NCI-H1092 treated with DMSO at 0.1 percent for 48 hours (cell line): ENCODE measurements at regions not wholly inside any gene's neighbourhood (a gene's known extent, or its start where the extent isn't known, plus 50 kb on each side); places are given as distances from the start of the nearest gene placed in this dataset.

Experiments used
- DNase-seq: peaks from one replicate; lab custom pipeline; 2025; lab: John Stamatoyannopoulos, UW

DNA sequence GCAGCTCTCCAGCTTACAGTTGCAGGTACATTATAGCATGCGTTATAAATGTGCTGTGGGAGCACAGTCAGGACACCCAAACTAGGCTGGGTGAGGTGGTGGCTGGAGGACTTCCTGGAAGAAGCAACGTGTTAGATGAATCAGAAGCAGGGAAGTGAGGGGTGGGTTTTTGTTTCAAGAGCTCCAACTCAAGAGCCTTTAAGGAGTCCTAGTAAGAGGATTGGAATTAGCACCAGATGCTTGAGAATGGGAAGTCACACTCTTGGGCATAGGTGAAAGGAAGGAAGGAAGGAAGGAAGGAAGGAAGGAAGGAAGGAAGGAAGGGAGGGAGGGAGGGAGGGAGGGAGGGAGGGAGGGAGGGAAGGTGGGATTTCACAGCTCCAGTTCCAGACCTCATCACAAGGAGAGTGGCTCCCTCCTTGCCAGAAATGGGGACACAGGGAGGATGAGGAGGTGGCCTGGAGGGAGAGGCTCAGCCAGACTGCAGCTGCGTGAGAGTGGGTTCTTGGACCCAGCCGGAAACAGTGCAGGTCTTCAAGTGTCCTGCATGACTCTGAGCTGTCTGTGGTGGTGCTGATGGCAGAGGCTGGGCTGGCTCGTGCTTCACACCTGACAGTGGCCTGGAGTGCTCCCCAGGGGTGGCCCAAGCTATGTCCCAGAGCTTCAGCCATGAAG is 115.7 kb upstream of the GSC start:
- DNase-seq = no peak

DNA sequence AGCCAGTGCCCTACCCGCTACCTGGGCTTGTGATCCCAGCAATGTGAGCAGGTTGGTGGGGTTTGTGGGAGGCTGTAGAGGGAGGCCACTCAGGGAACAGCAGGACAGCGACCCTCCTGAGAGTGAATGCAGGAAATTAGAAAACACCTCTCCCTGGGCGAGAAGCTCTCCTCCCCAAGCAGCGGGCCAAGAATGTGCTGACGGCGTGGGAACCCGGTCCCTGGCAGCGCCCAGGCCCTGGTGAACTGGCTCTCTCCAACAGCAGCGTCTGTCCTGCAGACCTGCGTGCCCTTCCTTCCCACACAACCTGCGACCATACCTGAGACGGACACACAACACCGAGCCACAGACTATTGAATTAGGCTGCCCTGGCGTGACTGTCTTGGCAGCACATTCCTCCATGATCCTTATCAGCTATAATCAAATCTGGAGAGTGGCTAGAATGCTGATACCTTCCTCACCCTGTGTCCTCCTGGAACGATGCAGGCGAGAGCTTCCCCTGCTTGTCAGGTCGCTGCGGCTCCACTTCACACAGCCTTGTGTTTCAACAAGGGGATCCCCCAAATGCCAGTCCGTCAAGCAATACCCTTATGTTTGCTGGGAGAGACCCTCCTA is 114.8 kb upstream of the GSC start:
- no peak for DNase-seq

DNA sequence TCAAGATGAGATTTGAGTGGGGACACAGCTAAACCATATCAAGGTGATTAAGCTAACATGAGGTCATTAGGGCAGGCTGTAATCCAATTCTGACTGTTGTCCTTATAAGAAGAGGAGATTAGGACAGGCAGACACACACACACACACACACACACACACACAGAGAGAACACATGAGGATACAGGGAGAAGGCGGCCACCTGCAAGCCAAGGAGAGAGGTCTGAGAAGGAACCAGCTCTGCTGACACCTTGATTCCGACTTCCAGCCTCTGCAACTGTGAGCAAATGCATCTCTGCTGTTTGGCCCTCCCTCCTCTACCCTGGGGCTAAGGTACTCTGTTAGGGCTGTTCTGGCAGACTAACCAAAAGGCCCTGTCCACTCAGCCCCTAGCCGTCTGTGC is 112.5 kb upstream of the GSC start:
- DNase-seq = no peak

- DNase-seq = no peak
These were observed 111.0 kb upstream of the GSC start for GRCh38 chr14:94880876-94881275.

DNA sequence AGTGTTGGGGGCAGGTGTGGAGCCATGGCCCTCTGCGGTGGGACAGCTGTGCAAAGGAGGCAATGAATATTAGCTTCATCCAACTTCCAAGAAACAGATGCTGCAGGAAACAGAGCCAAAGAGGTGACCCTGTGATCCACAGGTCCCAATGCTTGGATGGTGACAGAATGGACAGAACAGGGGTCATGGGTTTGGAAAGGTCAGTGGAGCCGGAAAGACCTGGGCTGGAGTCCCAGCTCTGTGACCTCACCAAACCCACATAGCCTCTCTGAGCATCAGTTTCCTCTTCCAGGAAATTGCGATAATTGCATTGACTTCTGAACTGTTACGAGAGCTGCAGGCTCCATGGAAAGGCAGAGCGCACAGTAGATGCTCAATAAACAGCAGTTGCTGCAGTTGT is 110.2 kb upstream of the GSC start:
- DNase-seq = no peak

- DNase-seq = no peak
These were observed 109.6 kb upstream of the GSC start for GRCh38 chr14:94879537-94879936.

GRCh38 chr14:94876306-94876705 is 106.4 kb upstream of the GSC start:
- no peak for DNase-seq

DNA sequence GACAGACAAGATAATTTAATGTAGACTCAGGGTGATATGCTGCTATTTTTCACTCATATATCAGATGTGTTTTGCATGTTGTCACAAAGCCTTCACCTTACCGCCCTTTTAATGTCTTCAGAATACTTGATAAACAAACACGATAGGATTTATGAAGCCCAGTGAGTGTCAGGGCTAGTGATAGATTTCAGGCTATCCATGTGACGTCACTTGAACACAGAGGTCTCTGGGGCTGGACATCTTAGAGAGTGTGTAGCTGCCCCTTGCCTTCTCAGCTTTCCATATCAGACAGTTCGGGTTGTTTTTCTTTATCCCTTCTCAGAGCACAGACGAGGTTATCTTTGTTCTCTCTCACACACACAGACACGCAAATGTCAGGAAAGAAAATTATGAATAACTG is 105.3 kb upstream of the GSC start:
- DNase-seq = no peak

- no peak for DNase-seq
These were observed 98.8 kb upstream of the GSC start for GRCh38 chr14:94868772-94869072.

DNA sequence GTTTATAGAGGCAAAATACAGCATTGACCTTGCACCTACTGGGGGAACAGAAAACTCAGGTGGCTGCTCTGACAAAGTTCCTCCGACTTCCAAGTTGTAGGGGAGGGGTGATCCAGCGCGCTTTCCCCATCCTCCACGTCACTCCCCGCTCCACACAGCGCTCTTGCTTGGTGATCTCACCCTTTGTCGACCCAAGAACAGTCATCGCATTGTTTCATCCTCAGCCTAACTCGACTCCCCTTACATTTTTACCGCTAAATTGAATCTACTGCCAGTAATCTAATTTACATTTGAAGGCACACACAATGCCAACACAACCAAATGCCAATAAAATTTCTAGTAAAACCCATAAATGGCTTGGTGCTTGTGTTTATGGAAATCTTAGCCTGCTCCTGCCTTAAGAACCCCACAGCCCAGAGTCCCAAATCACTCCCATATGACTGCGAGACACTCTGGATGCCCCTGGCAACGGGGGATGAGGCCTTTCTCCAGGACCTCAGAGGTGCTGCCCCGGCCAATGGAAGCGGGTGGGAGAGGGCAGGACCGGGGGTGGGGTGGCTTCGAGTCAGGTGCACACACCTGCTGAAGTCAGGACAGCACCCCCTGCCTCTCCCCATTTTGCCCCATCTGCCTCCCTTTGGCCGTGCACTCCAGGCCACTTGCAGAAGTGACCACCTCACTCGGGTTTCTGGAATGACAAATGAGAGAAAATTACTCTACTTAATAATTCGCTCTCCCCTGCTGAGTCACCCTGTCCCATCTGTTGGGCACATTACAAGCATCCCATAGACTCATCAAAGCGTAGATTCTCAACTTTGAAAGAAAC is 98.2 kb upstream of the GSC start:
- DNase-seq = no peak

DNA sequence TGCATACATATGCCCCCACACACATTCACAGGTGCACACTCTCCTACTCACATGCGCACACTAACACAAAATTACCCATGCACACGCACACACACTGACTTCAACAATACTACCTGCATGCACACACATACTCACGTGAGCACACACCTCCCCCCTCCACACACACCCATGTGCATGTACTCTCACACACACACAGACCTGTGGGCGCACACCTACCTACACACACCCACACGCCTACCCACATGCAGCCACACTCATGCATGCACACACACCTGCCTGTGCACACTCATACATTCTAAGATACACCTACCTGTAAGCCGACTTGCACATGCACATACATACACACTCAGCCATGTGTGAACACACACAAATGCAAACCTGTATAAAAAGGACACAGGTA is 97.3 kb upstream of the GSC start:
- no peak for DNase-seq

- DNase-seq = no peak
These were observed 94.7 kb upstream of the GSC start for GRCh38 chr14:94864387-94865195.

GRCh38 chr14:94863366-94863765 is 93.5 kb upstream of the GSC start:
- DNase-seq = no peak

- no peak for DNase-seq
These were observed 88.0 kb upstream of the GSC start for GRCh38 chr14:94857950-94858349.

- DNase-seq = no peak
These were observed 84.0 kb upstream of the GSC start for GRCh38 chr14:94853920-94854319.

DNA sequence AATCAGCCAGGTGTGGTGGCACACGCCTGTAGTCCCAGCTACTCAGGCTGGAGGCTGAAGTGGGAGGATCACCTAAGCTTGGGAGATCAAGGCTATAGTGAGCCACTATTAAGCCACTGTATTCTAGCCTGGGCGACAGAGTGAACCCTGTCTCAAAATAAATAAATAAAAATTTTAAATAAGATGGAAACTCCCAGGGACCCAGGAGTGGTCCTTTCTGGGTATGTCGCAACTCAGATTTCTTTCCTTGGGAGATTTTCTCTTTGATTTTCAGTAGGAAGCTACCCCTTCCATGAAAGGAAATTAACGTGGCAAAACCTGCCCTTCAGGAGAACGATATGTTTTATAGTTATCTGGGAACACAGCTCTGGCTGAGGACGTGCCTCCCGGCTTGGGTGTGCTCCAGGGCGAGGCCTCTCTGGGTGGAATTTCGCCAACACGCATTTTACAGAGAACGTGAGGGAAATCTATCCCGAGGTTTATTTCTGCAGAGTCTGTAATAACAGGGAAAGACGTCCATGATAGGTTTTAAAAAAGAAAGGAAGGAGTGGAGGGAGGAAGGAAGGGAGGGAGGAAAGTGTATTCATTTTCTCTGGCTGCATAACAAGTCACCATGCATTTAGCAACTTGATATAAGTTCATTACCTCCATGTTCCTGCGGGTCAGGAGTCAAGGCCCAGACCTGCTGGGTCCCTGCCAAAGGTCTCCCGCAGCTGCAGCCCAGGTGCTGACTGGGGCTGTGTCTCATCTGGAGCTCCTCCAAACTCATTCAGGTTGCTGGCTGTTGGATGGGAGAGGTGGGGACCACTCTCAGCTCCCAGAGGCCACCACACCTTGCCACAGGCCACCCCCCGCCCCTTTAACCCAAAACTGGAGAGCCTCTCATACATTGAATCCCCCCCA is 80.6 kb upstream of the GSC start:
- DNase-seq = peak; percentile 81

- no peak for DNase-seq
These were observed 74.8 kb upstream of the GSC start for GRCh38 chr14:94844593-94845152.

- no peak for DNase-seq
These were observed 70.6 kb upstream of the GSC start for GRCh38 chr14:94840467-94840866.

GRCh38 chr14:94839348-94839747 is 69.4 kb upstream of the GSC start:
- DNase-seq = no peak

GRCh38 chr14:94836849-94837248 is 66.9 kb upstream of the GSC start:
- no peak for DNase-seq

DNA sequence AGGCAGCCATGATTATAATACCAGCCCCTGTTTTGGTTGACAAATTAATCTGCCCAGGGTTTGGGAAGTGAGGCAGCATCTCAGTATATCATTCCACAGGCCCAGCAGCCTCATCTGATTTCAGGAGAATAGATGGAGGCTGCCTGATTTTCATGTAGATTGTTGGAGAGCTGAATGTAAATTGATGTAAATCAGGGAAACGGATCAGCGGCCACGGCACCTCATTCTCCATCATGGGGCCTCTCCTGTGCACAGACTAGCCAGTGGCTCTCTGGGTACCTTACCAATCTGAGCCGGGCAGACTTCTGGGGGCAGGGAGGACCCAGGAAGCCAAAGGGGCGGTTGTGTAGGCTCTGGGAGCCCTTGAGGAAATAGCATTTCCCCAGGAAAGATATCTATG is 63.7 kb upstream of the GSC start:
- no peak for DNase-seq
